ENCODE measurements at regions not wholly inside any gene's neighbourhood (a gene's known extent, or its start where the extent isn't known, plus 50 kb on each side); places are given as distances from the start of the nearest gene placed in this dataset.

DNA sequence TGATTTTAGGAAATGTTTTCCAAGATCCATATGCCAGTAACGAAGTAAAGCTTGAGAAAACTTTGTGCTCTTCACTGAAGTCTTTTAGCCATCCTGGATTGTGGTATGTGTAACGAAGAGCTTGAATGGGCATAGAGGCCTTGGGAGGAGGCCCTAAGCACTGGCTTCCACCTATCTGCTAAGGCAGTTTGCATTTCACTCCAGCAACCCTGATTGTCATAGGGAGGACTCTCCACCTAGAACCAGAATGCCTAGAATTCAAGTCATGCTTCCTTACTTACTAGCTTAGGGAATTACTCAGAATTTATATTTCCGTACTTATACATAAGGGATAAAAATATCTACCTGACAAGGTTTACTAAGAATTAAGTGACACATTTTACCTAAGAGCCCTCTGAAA lies 451.5 kb downstream of the FBXO15 start:
- Mint-ChIP-seq H3K4me1 (ENCODE audit: low read depth) (no peaks in the 10 kb centered on the region), H3K27ac (no peak overlapping the region), H3K36me3 (ENCODE audit: insufficient read depth) (no peaks in the 10 kb centered on the region), H3K27me3 (no peaks in the 10 kb centered on the region), H3K4me3 (ENCODE audit: low read depth) (no peak overlapping the region), H3K9me3 (ENCODE audit: low read depth) (peaks cover 11% of the 10 kb centered on the region)
- TF ChIP-seq, protein P1, sequence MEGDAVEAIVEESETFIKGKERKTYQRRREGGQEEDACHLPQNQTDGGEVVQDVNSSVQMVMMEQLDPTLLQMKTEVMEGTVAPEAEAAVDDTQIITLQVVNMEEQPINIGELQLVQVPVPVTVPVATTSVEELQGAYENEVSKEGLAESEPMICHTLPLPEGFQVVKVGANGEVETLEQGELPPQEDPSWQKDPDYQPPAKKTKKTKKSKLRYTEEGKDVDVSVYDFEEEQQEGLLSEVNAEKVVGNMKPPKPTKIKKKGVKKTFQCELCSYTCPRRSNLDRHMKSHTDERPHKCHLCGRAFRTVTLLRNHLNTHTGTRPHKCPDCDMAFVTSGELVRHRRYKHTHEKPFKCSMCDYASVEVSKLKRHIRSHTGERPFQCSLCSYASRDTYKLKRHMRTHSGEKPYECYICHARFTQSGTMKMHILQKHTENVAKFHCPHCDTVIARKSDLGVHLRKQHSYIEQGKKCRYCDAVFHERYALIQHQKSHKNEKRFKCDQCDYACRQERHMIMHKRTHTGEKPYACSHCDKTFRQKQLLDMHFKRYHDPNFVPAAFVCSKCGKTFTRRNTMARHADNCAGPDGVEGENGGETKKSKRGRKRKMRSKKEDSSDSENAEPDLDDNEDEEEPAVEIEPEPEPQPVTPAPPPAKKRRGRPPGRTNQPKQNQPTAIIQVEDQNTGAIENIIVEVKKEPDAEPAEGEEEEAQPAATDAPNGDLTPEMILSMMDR (IDR thresholded peaks at IDR 0.05; ENCODE audit: unreplicated experiment), result no peak
- DNase-seq (ENCODE audit: low spot score, unreplicated experiment), result no peak

DNA sequence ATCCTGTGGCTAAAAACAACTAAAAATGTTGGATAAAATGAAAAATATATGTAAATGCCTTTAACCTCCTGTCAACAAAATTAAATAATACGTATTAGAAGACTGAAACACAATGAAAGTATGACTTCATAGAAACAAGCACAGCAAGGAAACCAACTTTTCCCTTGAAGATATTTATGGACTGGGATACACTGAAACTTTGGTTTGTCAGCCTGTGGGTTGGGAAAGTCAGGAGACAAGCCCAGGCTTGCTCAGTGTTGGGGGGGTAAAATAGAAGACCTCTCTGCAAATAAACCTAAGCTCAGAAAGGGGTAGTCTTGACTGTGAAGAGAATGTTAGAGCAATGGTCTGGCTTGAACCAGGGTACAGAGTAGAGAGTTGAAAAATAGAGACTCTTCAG lies 454.5 kb downstream of the FBXO15 start:
- Mint-ChIP-seq H3K27ac (no peak overlapping the region), H3K36me3 (ENCODE audit: insufficient read depth) (no peaks in the 10 kb centered on the region), H3K4me3 (ENCODE audit: low read depth) (no peak overlapping the region), H3K4me1 (ENCODE audit: low read depth) (peaks cover 12% of the 10 kb centered on the region), H3K9me3 (ENCODE audit: low read depth) (peaks cover 5% of the 10 kb centered on the region), H3K27me3 (peaks cover 4% of the 10 kb centered on the region)
- no peak for DNase-seq (ENCODE audit: low spot score, unreplicated experiment)
- TF ChIP-seq, protein P1 (IDR thresholded peaks at IDR 0.05; ENCODE audit: unreplicated experiment), result no peak

DNA sequence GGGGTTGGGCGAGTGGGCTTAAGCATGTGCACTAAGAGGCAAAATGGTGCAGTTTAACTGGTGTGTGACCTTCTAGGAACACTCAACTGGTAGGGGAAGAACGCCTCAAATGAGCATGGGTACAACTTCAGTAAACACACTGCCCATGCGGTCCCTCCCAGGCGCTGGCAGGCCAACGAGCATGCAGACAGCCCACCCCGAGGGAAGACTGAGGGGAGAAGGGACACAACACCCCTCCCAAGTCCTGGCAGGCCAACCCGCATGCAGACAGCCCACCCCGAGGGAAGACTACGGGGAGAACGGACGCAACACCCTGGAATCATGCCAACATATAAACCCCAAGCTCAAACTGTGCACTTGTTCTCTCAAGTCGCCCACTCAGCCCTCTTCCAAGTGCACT lies 456.0 kb downstream of the FBXO15 start:
- no peak for DNase-seq (ENCODE audit: low spot score, unreplicated experiment)
- Mint-ChIP-seq H3K27me3 (peaks cover 4% of the 10 kb centered on the region), H3K27ac (no peak overlapping the region), H3K4me1 (ENCODE audit: low read depth) (peaks cover 15% of the 10 kb centered on the region), H3K36me3 (ENCODE audit: insufficient read depth) (no peaks in the 10 kb centered on the region), H3K9me3 (ENCODE audit: low read depth) (peaks cover 5% of the 10 kb centered on the region), H3K4me3 (ENCODE audit: low read depth) (no peak overlapping the region)
- TF ChIP-seq, protein P1 (IDR thresholded peaks at IDR 0.05; ENCODE audit: unreplicated experiment), result no peak

DNA sequence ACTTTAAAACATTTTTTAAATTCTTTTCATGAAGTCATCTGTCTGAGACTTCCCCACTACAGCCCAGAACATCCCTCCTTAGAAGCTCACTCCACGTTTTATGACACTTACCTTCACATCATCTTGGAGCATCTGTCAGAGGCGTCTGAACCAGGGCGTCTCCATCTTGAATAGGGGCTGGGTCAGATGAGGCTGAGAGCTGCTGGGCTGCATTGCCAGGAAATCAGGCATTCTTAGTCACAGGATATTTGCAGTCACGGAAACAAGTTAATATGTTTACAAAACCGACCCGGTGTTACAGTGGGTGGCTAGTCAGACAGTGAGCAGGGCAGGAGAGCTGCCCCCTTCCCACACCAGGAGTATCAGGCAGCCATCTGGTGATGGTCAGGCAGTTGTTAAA lies 456.5 kb downstream of the FBXO15 start:
- no peaks in the 10 kb centered on the region for H3K36me3 Mint-ChIP-seq (ENCODE audit: insufficient read depth)
- H3K4me3 Mint-ChIP-seq (ENCODE audit: low read depth), result no peak overlapping the region
- peaks cover 4% of the 10 kb centered on the region for H3K27me3 Mint-ChIP-seq
- no peak overlapping the region for H3K27ac Mint-ChIP-seq
- peaks cover 5% of the 10 kb centered on the region for H3K9me3 Mint-ChIP-seq (ENCODE audit: low read depth)
- DNase-seq (ENCODE audit: low spot score, unreplicated experiment), result no peak
- TF ChIP-seq, protein P1 (IDR thresholded peaks at IDR 0.05; ENCODE audit: unreplicated experiment), result no peak
- H3K4me1 Mint-ChIP-seq (ENCODE audit: low read depth), result peaks cover 15% of the 10 kb centered on the region

DNA sequence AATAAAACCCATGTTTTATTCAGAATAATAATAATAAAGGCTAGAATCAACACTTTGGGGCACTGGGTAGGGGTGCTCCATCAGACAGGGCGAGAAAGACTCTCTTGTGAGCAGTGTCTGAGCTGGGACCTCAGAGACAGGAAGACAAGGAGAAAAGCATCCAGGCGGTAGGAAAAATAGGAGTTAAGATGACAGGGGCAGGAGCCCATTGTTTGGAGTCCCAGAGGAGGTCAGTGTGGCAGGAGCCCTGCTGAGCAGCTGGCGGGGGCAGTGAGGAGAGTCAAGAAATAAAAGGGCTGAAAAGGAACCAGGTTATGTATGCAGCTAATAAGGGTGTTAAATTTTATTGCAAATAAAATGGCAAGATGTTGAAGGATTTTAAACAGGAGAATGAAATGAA lies 457.4 kb downstream of the FBXO15 start:
- no peak overlapping the region for H3K27ac Mint-ChIP-seq
- TF ChIP-seq, protein P1 (IDR thresholded peaks at IDR 0.05; ENCODE audit: unreplicated experiment), result no peak
- peaks cover 5% of the 10 kb centered on the region for H3K9me3 Mint-ChIP-seq (ENCODE audit: low read depth)
- H3K4me3 Mint-ChIP-seq (ENCODE audit: low read depth), result no peak overlapping the region
- no peaks in the 10 kb centered on the region for H3K36me3 Mint-ChIP-seq (ENCODE audit: insufficient read depth)
- peaks cover 4% of the 10 kb centered on the region for H3K27me3 Mint-ChIP-seq
- DNase-seq (ENCODE audit: low spot score, unreplicated experiment), result no peak
- peaks cover 19% of the 10 kb centered on the region for H3K4me1 Mint-ChIP-seq (ENCODE audit: low read depth)

Measured in progenitor cell of endocrine pancreas (in vitro differentiated cells).